MM.1S (cell line): ENCODE measurements at regions not wholly inside any gene's neighbourhood (a gene's known extent, or its start where the extent isn't known, plus 50 kb on each side); places are given as distances from the start of the nearest gene placed in this dataset.

Experiments used
- EZH2 ChIP-seq: fragments of 300-600 bp; sonication (generic); optimal IDR thresholded peaks from 2 replicates; pipeline ENCODE3; 2017; ENCODE audit warnings: low read depth, mild to moderate bottlenecking, antibody characterized with exemption, low read length, mixed read lengths
- EZH2phosphoT487 ChIP-seq: fragments of 300-600 bp; sonication (generic); IDR thresholded peaks from 2 replicates; pipeline ENCODE4 v1.6.1; 2018; ENCODE audit warnings: antibody characterized with exemption, low read length
- TF ChIP-seq, protein P1 (sequence below): fragments of 300-600 bp; sonication (generic); IDR thresholded peaks from 2 replicates; pipeline ENCODE4 v1.5.1; 2016; ENCODE audit warnings: antibody characterized with exemption, low read length, mixed read lengths

- TF ChIP-seq, protein P1, sequence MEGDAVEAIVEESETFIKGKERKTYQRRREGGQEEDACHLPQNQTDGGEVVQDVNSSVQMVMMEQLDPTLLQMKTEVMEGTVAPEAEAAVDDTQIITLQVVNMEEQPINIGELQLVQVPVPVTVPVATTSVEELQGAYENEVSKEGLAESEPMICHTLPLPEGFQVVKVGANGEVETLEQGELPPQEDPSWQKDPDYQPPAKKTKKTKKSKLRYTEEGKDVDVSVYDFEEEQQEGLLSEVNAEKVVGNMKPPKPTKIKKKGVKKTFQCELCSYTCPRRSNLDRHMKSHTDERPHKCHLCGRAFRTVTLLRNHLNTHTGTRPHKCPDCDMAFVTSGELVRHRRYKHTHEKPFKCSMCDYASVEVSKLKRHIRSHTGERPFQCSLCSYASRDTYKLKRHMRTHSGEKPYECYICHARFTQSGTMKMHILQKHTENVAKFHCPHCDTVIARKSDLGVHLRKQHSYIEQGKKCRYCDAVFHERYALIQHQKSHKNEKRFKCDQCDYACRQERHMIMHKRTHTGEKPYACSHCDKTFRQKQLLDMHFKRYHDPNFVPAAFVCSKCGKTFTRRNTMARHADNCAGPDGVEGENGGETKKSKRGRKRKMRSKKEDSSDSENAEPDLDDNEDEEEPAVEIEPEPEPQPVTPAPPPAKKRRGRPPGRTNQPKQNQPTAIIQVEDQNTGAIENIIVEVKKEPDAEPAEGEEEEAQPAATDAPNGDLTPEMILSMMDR = no peak
- TF ChIP-seq EZH2phosphoT487 = no peak
- TF ChIP-seq EZH2 = no peak
Measured at GRCh38 chr18:78237864-78238263, 741.8 kb upstream of the SALL3 start.
